AG04450 (cell line): ENCODE measurements at regions not wholly inside any gene's neighbourhood (a gene's known extent, or its start where the extent isn't known, plus 50 kb on each side); places are given as distances from the start of the nearest gene placed in this dataset.

Experiments
- CTCF ChIA-PET: fragments of 300-600, 350-600 bp; formaldehyde crosslinking; extraction: SDS; loops from one replicate; lab custom pipeline; 2022; ENCODE audit warnings: antibody characterized with exemption, inconsistent platforms; lab: Charles Lee
- POLR2A ChIA-PET: fragments of 350-600 bp; formaldehyde crosslinking; extraction: SDS; loops from one replicate; lab custom pipeline; 2021; ENCODE audit warnings: antibody characterized with exemption, inconsistent platforms; lab: Yijun Ruan, JAX
- DNase-seq: peaks from one replicate; pipeline ENCODE4 v3.0.0-alpha.2; 2011; ENCODE audit warnings: low read depth, low spot score
- H3K27ac ChIP-seq: one replicate; pipeline ENCODE4 v1.5.1; 2012; ENCODE audit warnings: low read depth, low read length, control low read depth
- H3K27me3 ChIP-seq: one replicate; pipeline ENCODE4 v1.6.0; 2012; ENCODE audit warnings: low read length; ENCODE audit not compliant: control insufficient read depth, insufficient read depth
- H3K4me3 ChIP-seq: 2 replicates; pipeline ENCODE4 v1.5.1; 2011; ENCODE audit warnings: mild to moderate bottlenecking, low read depth, low read length, control low read depth
- H3K9me3 ChIP-seq: 2 replicates; pipeline ENCODE4 v1.5.1; 2012; ENCODE audit warnings: low read length; ENCODE audit not compliant: control insufficient read depth, insufficient read depth
- CTCF ChIP-seq: IDR thresholded peaks from 2 replicates; pipeline ENCODE4 v1.5.1; 2011; ENCODE audit warnings: low read depth, low read length, control low read depth, inconsistent platforms

GRCh38 chr16:73506568-73507056, 458.7 kb upstream of the ZFHX3 start:
- no peaks in the 10 kb centered on the region for H3K9me3 ChIP-seq
- H3K27me3 ChIP-seq: no peaks in the 10 kb centered on the region
- DNase-seq: no peak
- H3K4me3 ChIP-seq: no peak overlapping the region
- TF ChIP-seq CTCF: no peak
- no peak overlapping the region for H3K27ac ChIP-seq
- ChIA-PET CTCF (no interaction called here), POLR2A (no interaction called here)

- Histone ChIP-seq H3K27me3 (no peaks in the 10 kb centered on the region), H3K27ac (no peak overlapping the region), H3K9me3 (no peaks in the 10 kb centered on the region), H3K4me3 (no peak overlapping the region)
- ChIA-PET CTCF (no interaction called here), POLR2A (no interaction called here)
- DNase-seq: no peak
- no peak for TF ChIP-seq CTCF
Measured at GRCh38 chr16:73505577-73505976, 457.6 kb upstream of the ZFHX3 start.

- ChIA-PET CTCF (no interaction called here), POLR2A (no interaction called here)
- Histone ChIP-seq H3K9me3 (no peaks in the 10 kb centered on the region), H3K27ac (no peak overlapping the region), H3K4me3 (no peak overlapping the region), H3K27me3 (no peaks in the 10 kb centered on the region)
- no peak for TF ChIP-seq CTCF
- no peak for DNase-seq
Measured at GRCh38 chr16:73504591-73505575, 457.0 kb upstream of the ZFHX3 start.

- H3K9me3 ChIP-seq: no peaks in the 10 kb centered on the region
- no peak overlapping the region for H3K4me3 ChIP-seq
- DNase-seq: no peak
- CTCF ChIA-PET: no interaction called here
- no peak for TF ChIP-seq CTCF
- POLR2A ChIA-PET: no interaction called here
- no peaks in the 10 kb centered on the region for H3K27me3 ChIP-seq
- H3K27ac ChIP-seq: no peak overlapping the region
Measured at GRCh38 chr16:73503093-73503492, 455.2 kb upstream of the ZFHX3 start.

GRCh38 chr16:73499276-73499675, 451.3 kb upstream of the ZFHX3 start:
- TF ChIP-seq CTCF: no peak
- no peak for DNase-seq
- ChIA-PET CTCF (no interaction called here), POLR2A (no interaction called here)
- Histone ChIP-seq H3K9me3 (no peaks in the 10 kb centered on the region), H3K27me3 (no peaks in the 10 kb centered on the region), H3K4me3 (no peak overlapping the region), H3K27ac (no peak overlapping the region)
